HepG2 (cell line): ENCODE measurements at regions not wholly inside any gene's neighbourhood (a gene's known extent, or its start where the extent isn't known, plus 50 kb on each side); places are given as distances from the start of the nearest gene placed in this dataset.
A peak's percentile ranks its signal among the peaks of the same experiment; 100 is the strongest.

Experiments
- BORCS8-MEF2B ChIP-seq: sonication (generic); formaldehyde crosslinking; IDR thresholded peaks from 2 replicates; pipeline ENCODE4 v1.8.0; 2022; ENCODE audit warnings: mild to moderate bottlenecking, missing genetic modification reagents
- CHD2 ChIP-seq: IDR thresholded peaks from 2 replicates; pipeline ENCODE4 v1.6.1; 2011; ENCODE audit warnings: low read depth, low read length, improper control_type of control experiment
- HNRNPH1 ChIP-seq: fragments of 200-400 bp; formaldehyde crosslinking; optimal IDR thresholded peaks from 2 replicates; pipeline ENCODE3; 2017; ENCODE audit warnings: mild to moderate bottlenecking, low read depth, low read length
- HNRNPLL ChIP-seq: fragments of 200-400 bp; formaldehyde crosslinking; IDR thresholded peaks from 2 replicates; pipeline ENCODE4 v1.6.1; 2017; ENCODE audit warnings: mild to moderate bottlenecking, low read depth, low read length; ENCODE audit not compliant: poor library complexity, severe bottlenecking
- JUND ChIP-seq: sonication (generic); formaldehyde crosslinking; IDR thresholded peaks from 2 replicates; pipeline ENCODE4 v1.8.0; 2022; ENCODE audit warnings: mild to moderate bottlenecking, missing genetic modification reagents
- MTF1 ChIP-seq: sonication (generic); formaldehyde crosslinking; IDR thresholded peaks from 2 replicates; pipeline ENCODE4 v1.5.0; 2020; ENCODE audit warnings: missing genetic modification reagents
- SETDB1 ChIP-seq: sonication (generic); formaldehyde crosslinking; IDR thresholded peaks from 2 replicates; pipeline ENCODE4 v1.5.1; 2020; ENCODE audit warnings: missing genetic modification reagents, mild to moderate bottlenecking, borderline replicate concordance
- TEAD2 ChIP-seq: sonication (generic); formaldehyde crosslinking; IDR thresholded peaks from 2 replicates; pipeline ENCODE4 v1.9.0; 2021; ENCODE audit warnings: missing genetic modification reagents
- TF ChIP-seq, protein P1 (sequence below): sonication (generic); formaldehyde crosslinking; IDR thresholded peaks from 2 replicates; pipeline ENCODE4 v1.5.0; 2020; ENCODE audit warnings: mild to moderate bottlenecking, missing genetic modification reagents, moderate library complexity
- TF ChIP-seq, protein P2 (sequence below), 2 experiments: sonication (generic) in 1 of 2; formaldehyde crosslinking in 1 of 2; IDR thresholded peaks; 2 replicates each; pipeline versions ENCODE4 v1.5.1 to v1.6.1; 2011 to 2020; ENCODE audit warnings: borderline replicate concordance in 1 of 2, low read depth in 1 of 2, low read length in 1 of 2, mild to moderate bottlenecking in 1 of 2, missing genetic modification reagents in 1 of 2, moderate library complexity in 1 of 2
- TF ChIP-seq, protein P3 (sequence below): sonication (generic); formaldehyde crosslinking; IDR thresholded peaks from 2 replicates; pipeline ENCODE4 v1.4.0; 2020; ENCODE audit warnings: missing genetic modification reagents
- TF ChIP-seq, protein P4 (sequence below): sonication (generic); formaldehyde crosslinking; IDR thresholded peaks from 2 replicates; pipeline ENCODE4 v1.5.0; 2020; ENCODE audit warnings: missing genetic modification reagents, mild to moderate bottlenecking, borderline replicate concordance
- TF ChIP-seq, protein P5 (sequence below): sonication (generic); formaldehyde crosslinking; conservative IDR thresholded peaks from 2 replicates; pipeline ENCODE4 v1.4.0; 2020; ENCODE audit warnings: missing genetic modification reagents
- TF ChIP-seq, protein P6 (sequence below), 2 experiments: IDR thresholded peaks; 2 replicates each; pipeline ENCODE4 v1.6.1; 2011 to 2012; ENCODE audit warnings: low read length in 2 of 2, borderline replicate concordance in 1 of 2, low read depth in 1 of 2, mild to moderate bottlenecking in 1 of 2, moderate library complexity in 1 of 2

DNA sequence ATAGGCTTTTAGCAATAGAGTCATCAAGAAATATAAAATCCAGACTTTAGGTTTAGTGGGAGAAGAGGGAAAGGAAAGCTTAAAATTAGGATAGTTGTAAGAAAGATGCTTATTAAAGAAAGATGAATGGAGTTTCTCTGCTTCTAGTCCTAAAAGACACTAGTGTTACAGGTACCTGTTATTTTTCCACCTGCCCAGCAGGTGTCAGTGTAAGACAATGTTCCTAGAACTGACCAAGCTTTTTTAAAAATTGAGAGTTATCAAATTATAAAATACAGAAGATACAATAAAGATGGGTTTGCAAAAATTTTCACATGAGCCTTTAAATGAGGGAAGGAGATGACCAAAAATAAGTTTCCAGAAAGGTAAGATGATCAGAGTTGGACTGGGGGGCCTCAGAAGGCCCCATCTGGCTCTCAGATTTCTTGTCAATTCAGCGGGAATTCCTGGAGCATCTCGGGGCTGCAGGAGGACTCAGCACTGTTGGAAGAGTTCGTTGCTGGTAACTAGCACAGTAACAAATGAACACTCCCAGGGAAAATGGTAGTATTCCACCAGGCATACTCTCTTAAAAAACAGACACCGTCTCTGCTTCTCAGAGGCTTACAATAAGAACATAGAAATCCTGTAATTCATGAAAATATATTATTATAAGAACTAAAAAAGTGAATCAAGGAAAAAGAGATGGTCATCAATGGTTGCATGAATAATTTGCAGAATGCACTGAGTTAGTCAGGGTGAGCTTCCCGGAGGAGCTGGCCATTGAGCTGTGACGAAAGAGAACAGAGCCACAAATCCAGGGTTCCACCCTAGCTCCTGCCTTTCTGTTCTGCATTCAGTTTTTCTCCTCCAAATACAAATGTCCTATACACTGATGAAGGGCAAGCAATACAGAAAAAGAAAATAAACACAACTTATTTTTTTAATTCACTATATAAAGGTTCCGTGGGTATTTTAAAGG is 71.8 kb upstream of the PIK3CG start:
- TF ChIP-seq BORCS8-MEF2B (CRISPR knock-in tag) (no peak), HNRNPLL (no peak), MTF1 (CRISPR knock-in tag) (no peak), JUND (CRISPR knock-in tag) (no peak), CHD2 (no peak), SETDB1 (no peak), TEAD2 (CRISPR knock-in tag) (no peak), HNRNPH1 (no peak)
- TF ChIP-seq, protein P1, sequence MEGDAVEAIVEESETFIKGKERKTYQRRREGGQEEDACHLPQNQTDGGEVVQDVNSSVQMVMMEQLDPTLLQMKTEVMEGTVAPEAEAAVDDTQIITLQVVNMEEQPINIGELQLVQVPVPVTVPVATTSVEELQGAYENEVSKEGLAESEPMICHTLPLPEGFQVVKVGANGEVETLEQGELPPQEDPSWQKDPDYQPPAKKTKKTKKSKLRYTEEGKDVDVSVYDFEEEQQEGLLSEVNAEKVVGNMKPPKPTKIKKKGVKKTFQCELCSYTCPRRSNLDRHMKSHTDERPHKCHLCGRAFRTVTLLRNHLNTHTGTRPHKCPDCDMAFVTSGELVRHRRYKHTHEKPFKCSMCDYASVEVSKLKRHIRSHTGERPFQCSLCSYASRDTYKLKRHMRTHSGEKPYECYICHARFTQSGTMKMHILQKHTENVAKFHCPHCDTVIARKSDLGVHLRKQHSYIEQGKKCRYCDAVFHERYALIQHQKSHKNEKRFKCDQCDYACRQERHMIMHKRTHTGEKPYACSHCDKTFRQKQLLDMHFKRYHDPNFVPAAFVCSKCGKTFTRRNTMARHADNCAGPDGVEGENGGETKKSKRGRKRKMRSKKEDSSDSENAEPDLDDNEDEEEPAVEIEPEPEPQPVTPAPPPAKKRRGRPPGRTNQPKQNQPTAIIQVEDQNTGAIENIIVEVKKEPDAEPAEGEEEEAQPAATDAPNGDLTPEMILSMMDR = peak; percentile 60
- TF ChIP-seq, protein P2, sequence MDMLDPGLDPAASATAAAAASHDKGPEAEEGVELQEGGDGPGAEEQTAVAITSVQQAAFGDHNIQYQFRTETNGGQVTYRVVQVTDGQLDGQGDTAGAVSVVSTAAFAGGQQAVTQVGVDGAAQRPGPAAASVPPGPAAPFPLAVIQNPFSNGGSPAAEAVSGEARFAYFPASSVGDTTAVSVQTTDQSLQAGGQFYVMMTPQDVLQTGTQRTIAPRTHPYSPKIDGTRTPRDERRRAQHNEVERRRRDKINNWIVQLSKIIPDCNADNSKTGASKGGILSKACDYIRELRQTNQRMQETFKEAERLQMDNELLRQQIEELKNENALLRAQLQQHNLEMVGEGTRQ (IDR thresholded peaks at IDR 0.05; ENCODE audit: low read depth, low read length) = no peak
- TF ChIP-seq, protein P2 (CRISPR knock-in tag; IDR thresholded peaks at IDR 0.05; ENCODE audit: borderline replicate concordance) = no peak
- TF ChIP-seq, protein P3, sequence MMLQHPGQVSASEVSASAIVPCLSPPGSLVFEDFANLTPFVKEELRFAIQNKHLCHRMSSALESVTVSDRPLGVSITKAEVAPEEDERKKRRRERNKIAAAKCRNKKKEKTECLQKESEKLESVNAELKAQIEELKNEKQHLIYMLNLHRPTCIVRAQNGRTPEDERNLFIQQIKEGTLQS (CRISPR knock-in tag) = no peak
- TF ChIP-seq, protein P4, sequence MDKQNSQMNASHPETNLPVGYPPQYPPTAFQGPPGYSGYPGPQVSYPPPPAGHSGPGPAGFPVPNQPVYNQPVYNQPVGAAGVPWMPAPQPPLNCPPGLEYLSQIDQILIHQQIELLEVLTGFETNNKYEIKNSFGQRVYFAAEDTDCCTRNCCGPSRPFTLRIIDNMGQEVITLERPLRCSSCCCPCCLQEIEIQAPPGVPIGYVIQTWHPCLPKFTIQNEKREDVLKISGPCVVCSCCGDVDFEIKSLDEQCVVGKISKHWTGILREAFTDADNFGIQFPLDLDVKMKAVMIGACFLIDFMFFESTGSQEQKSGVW (CRISPR knock-in tag) = no peak
- TF ChIP-seq, protein P5, sequence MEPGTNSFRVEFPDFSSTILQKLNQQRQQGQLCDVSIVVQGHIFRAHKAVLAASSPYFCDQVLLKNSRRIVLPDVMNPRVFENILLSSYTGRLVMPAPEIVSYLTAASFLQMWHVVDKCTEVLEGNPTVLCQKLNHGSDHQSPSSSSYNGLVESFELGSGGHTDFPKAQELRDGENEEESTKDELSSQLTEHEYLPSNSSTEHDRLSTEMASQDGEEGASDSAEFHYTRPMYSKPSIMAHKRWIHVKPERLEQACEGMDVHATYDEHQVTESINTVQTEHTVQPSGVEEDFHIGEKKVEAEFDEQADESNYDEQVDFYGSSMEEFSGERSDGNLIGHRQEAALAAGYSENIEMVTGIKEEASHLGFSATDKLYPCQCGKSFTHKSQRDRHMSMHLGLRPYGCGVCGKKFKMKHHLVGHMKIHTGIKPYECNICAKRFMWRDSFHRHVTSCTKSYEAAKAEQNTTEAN = no peak
- TF ChIP-seq, protein P6, sequence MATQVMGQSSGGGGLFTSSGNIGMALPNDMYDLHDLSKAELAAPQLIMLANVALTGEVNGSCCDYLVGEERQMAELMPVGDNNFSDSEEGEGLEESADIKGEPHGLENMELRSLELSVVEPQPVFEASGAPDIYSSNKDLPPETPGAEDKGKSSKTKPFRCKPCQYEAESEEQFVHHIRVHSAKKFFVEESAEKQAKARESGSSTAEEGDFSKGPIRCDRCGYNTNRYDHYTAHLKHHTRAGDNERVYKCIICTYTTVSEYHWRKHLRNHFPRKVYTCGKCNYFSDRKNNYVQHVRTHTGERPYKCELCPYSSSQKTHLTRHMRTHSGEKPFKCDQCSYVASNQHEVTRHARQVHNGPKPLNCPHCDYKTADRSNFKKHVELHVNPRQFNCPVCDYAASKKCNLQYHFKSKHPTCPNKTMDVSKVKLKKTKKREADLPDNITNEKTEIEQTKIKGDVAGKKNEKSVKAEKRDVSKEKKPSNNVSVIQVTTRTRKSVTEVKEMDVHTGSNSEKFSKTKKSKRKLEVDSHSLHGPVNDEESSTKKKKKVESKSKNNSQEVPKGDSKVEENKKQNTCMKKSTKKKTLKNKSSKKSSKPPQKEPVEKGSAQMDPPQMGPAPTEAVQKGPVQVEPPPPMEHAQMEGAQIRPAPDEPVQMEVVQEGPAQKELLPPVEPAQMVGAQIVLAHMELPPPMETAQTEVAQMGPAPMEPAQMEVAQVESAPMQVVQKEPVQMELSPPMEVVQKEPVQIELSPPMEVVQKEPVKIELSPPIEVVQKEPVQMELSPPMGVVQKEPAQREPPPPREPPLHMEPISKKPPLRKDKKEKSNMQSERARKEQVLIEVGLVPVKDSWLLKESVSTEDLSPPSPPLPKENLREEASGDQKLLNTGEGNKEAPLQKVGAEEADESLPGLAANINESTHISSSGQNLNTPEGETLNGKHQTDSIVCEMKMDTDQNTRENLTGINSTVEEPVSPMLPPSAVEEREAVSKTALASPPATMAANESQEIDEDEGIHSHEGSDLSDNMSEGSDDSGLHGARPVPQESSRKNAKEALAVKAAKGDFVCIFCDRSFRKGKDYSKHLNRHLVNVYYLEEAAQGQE (IDR thresholded peaks at IDR 0.05; ENCODE audit: borderline replicate concordance in 1 of 2, low read depth in 1 of 2, low read length in 2 of 2) = no peak
